ENCODE measurements at regions not wholly inside any gene's neighbourhood (a gene's known extent, or its start where the extent isn't known, plus 50 kb on each side); places are given as distances from the start of the nearest gene placed in this dataset.

GRCh38 chr7:123367031-123367430 lies 167.3 kb upstream of the SLC13A1 start:
- Histone ChIP-seq H2AFZ (ENCODE audit: low read depth, low read length) (no peak overlapping the region), H3K36me3 (ENCODE audit: control insufficient read depth in 2 of 2, extremely low read depth in 1 of 2, insufficient read depth in 2 of 2, low read length in 2 of 2) (no peaks in the 10 kb centered on the region), H3K27me3 (ENCODE audit: control insufficient read depth in 2 of 2, insufficient read depth in 2 of 2, low read length in 2 of 2) (no peaks in the 10 kb centered on the region), H3K79me2 (ENCODE audit: control insufficient read depth, insufficient read depth, low read length) (no peaks in the 10 kb centered on the region), H4K20me1 (replicated peaks; ENCODE audit: control insufficient read depth, extremely low read depth, insufficient read depth, low read length) (no peaks in the 10 kb centered on the region), H3K27ac (ENCODE audit: insufficient read depth, low read depth, low read length) (no peak overlapping the region), H3K9me1 (replicated peaks; ENCODE audit: control insufficient read depth, extremely low read depth, insufficient read depth, low read length) (no peaks in the 10 kb centered on the region), H3K4me2 (ENCODE audit: insufficient read depth, low read length) (no peak overlapping the region), H3K4me3 (replicated peaks in 1 of 3; ENCODE audit: insufficient read depth in 1 of 3, low read depth in 1 of 3, low read length in 3 of 3) (no peak overlapping the region), H3K9me3 (replicated peaks; ENCODE audit: control insufficient read depth, insufficient read depth, low read length) (no peaks in the 10 kb centered on the region), H3K4me1 (ENCODE audit: control insufficient read depth, extremely low read depth, insufficient read depth, low read length) (no peaks in the 10 kb centered on the region), H3K9ac (replicated peaks; ENCODE audit: extremely low read depth, insufficient read depth, low read length) (no peak overlapping the region)
- TF ChIP-seq CTCF (IDR thresholded peaks at IDR 0.05; ENCODE audit: extremely low read depth in 1 of 2, insufficient read depth in 1 of 2, low read depth in 1 of 2, low read length in 2 of 2) (no peak), MAX (IDR thresholded peaks at IDR 0.05; ENCODE audit: insufficient read depth, insufficient read length) (no peak), POLR2AphosphoS5 (IDR thresholded peaks at IDR 0.05; ENCODE audit: insufficient read depth, low read depth, low read length) (no peak), JUN (IDR thresholded peaks at IDR 0.05; ENCODE audit: borderline replicate concordance, insufficient read depth, insufficient read length, low read depth) (no peak), FOS (IDR thresholded peaks at IDR 0.05; ENCODE audit: borderline replicate concordance, insufficient read depth, low read length) (no peak), EZH2 (IDR thresholded peaks at IDR 0.05; ENCODE audit: borderline replicate concordance, low read depth, low read length, severe bottlenecking) (no peak), MYC (IDR thresholded peaks at IDR 0.05; ENCODE audit: low read depth, low read length) (no peak), GATA2 (IDR thresholded peaks at IDR 0.05; ENCODE audit: insufficient read depth, insufficient read length, low read depth, low read length) (no peak), POLR2A (IDR thresholded peaks at IDR 0.05; ENCODE audit: low read depth, low read length) (no peak)
- POLR2A ChIA-PET, result no interaction called here
- CTCF ChIA-PET, result interaction anchor here (0.7 to 2.5 kb wide), 33 partner anchors 9 to 1351 kb away, joined by 3 to 64 read pairs (median 5); no protein-coding TSS in a partner anchor
- intact Hi-C loops (cut with micrococcal nuclease), result loop anchor here (2.0 to 10.0 kb wide), 6 partner anchors 158 to 1152 kb away; no protein-coding TSS in a partner anchor
- no peak for FAIRE-seq
- no TSS peak for BruUV-seq (replicated peaks)
- no peak for DNase-seq (ENCODE audit: low read depth, low spot score)
- dilution Hi-C loops (cut with MboI; ENCODE audit: extremely low pct_ligation_motif_present, low sequenced_read_pairs), result no loop called here

Measured in endothelial cell of umbilical vein (primary cell).